HG03469 (cell line): ENCODE measurements at regions not wholly inside any gene's neighbourhood (a gene's known extent, or its start where the extent isn't known, plus 50 kb on each side); places are given as distances from the start of the nearest gene placed in this dataset.
"Not testable (repeated sequence)": the region's sequence is repeated elsewhere in the genome, so short reads cannot be mapped to it uniquely, and the experiment has no call there.

Experiments
- ATAC-seq: cut with Tn5 transposase; IDR thresholded peaks from one replicate; pipeline ENCODE4 v1.9.1; 2021; ENCODE audit warnings: mild to moderate bottlenecking, moderate library complexity, moderate number of reproducible peaks; ENCODE audit not compliant: unreplicated experiment

GRCh38 chr3:28139288-28139687 lies 102.1 kb upstream of the CMC1 start:
- ATAC-seq: no peak

- ATAC-seq: no peak
Observed at GRCh38 chr3:28139967-28140634, 101.3 kb upstream of the CMC1 start.

GRCh38 chr3:28140664-28141063 lies 100.8 kb upstream of the CMC1 start:
- no peak for ATAC-seq

- ATAC-seq: no peak
Observed at GRCh38 chr3:28149960-28150359, 91.5 kb upstream of the CMC1 start.

- no peak for ATAC-seq
Observed at GRCh38 chr3:28150465-28151206, 90.8 kb upstream of the CMC1 start.

GRCh38 chr3:28151207-28151550 lies 90.2 kb upstream of the CMC1 start:
- ATAC-seq: no peak

GRCh38 chr3:28151608-28152228 lies 89.7 kb upstream of the CMC1 start:
- peak; percentile 84 for ATAC-seq

- ATAC-seq: no peak
Observed at GRCh38 chr3:28155631-28156030, 85.8 kb upstream of the CMC1 start.

GRCh38 chr3:28156599-28156998 lies 84.8 kb upstream of the CMC1 start:
- ATAC-seq: not testable (repeated sequence)

- no peak for ATAC-seq
Observed at GRCh38 chr3:28171962-28172361, 69.5 kb upstream of the CMC1 start.

GRCh38 chr3:28172748-28173147 lies 68.7 kb upstream of the CMC1 start:
- no peak for ATAC-seq

- no peak for ATAC-seq
Observed at GRCh38 chr3:28173836-28174235, 67.6 kb upstream of the CMC1 start.

- no peak for ATAC-seq
Observed at GRCh38 chr3:28186748-28187147, 54.7 kb upstream of the CMC1 start.

GRCh38 chr3:28188686-28189085 lies 52.7 kb upstream of the CMC1 start:
- ATAC-seq: no peak

GRCh38 chr3:28191363-28191762 lies 50.1 kb upstream of the CMC1 start:
- ATAC-seq: no peak
